HG02885 (cell line): ENCODE measurements at regions not wholly inside any gene's neighbourhood (a gene's known extent, or its start where the extent isn't known, plus 50 kb on each side); places are given as distances from the start of the nearest gene placed in this dataset.

Experiments used
- ATAC-seq: cut with Tn5 transposase; IDR thresholded peaks from one replicate; pipeline ENCODE4 v1.9.1; 2021; ENCODE audit warnings: mild to moderate bottlenecking; ENCODE audit not compliant: unreplicated experiment, poor library complexity

- no peak for ATAC-seq
Measured at GRCh38 chr10:128993443-128993842, 473.6 kb upstream of the MGMT start.

GRCh38 chr10:128993911-128994538 is 473.0 kb upstream of the MGMT start:
- no peak for ATAC-seq

GRCh38 chr10:128994598-128995143 is 472.4 kb upstream of the MGMT start:
- no peak for ATAC-seq

- ATAC-seq = no peak
Measured at GRCh38 chr10:128995676-128996075, 471.4 kb upstream of the MGMT start.

GRCh38 chr10:128996092-128996491 is 470.9 kb upstream of the MGMT start:
- no peak for ATAC-seq

- no peak for ATAC-seq
Measured at GRCh38 chr10:128998101-128998805, 468.8 kb upstream of the MGMT start.

- ATAC-seq = no peak
Measured at GRCh38 chr10:129004398-129004797, 462.6 kb upstream of the MGMT start.

GRCh38 chr10:129005080-129005479 is 462.0 kb upstream of the MGMT start:
- no peak for ATAC-seq

GRCh38 chr10:129005804-129006203 is 461.2 kb upstream of the MGMT start:
- no peak for ATAC-seq

- ATAC-seq = no peak
Measured at GRCh38 chr10:129018511-129018910, 448.5 kb upstream of the MGMT start.

GRCh38 chr10:129020651-129021330 is 446.2 kb upstream of the MGMT start:
- no peak for ATAC-seq

GRCh38 chr10:129021594-129022304 is 445.3 kb upstream of the MGMT start:
- ATAC-seq = no peak

GRCh38 chr10:129023082-129023481 is 444.0 kb upstream of the MGMT start:
- ATAC-seq = no peak

GRCh38 chr10:129024046-129024445 is 443.0 kb upstream of the MGMT start:
- ATAC-seq = no peak

- ATAC-seq = no peak
Measured at GRCh38 chr10:129025787-129026186, 441.3 kb upstream of the MGMT start.

GRCh38 chr10:129027906-129028305 is 439.1 kb upstream of the MGMT start:
- ATAC-seq = no peak

GRCh38 chr10:129028451-129028850 is 438.6 kb upstream of the MGMT start:
- ATAC-seq = no peak

GRCh38 chr10:129029051-129029450 is 438.0 kb upstream of the MGMT start:
- no peak for ATAC-seq

GRCh38 chr10:129029851-129030602 is 437.0 kb upstream of the MGMT start:
- no peak for ATAC-seq

- ATAC-seq = no peak
Measured at GRCh38 chr10:129030603-129030895, 436.5 kb upstream of the MGMT start.
